Fibroblast of the aortic adventitia (primary cell): ENCODE measurements at regions not wholly inside any gene's neighbourhood (a gene's known extent, or its start where the extent isn't known, plus 50 kb on each side); places are given as distances from the start of the nearest gene placed in this dataset.

ENCODE experiments used
- DNase-seq: peaks from one replicate; pipeline ENCODE4 v3.0.0-alpha.2; 2010; ENCODE audit warnings: low read depth
- H3K4me3 ChIP-seq: 2 replicates; pipeline ENCODE4 v1.5.1; 2011; ENCODE audit warnings: low read depth, mild to moderate bottlenecking, control low read depth, low read length, moderate library complexity
- TF ChIP-seq, protein P1 (sequence below): IDR thresholded peaks from 2 replicates; pipeline ENCODE4 v1.5.1; 2011; ENCODE audit warnings: mild to moderate bottlenecking, low read length, control low read depth, inconsistent platforms; ENCODE audit not compliant: insufficient read depth

GRCh38 chr1:222329493-222330045, 218.3 kb downstream of the HHIPL2 start:
- no peak for DNase-seq
- H3K4me3 ChIP-seq: no peak overlapping the region
- TF ChIP-seq, protein P1, sequence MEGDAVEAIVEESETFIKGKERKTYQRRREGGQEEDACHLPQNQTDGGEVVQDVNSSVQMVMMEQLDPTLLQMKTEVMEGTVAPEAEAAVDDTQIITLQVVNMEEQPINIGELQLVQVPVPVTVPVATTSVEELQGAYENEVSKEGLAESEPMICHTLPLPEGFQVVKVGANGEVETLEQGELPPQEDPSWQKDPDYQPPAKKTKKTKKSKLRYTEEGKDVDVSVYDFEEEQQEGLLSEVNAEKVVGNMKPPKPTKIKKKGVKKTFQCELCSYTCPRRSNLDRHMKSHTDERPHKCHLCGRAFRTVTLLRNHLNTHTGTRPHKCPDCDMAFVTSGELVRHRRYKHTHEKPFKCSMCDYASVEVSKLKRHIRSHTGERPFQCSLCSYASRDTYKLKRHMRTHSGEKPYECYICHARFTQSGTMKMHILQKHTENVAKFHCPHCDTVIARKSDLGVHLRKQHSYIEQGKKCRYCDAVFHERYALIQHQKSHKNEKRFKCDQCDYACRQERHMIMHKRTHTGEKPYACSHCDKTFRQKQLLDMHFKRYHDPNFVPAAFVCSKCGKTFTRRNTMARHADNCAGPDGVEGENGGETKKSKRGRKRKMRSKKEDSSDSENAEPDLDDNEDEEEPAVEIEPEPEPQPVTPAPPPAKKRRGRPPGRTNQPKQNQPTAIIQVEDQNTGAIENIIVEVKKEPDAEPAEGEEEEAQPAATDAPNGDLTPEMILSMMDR: no peak

DNA sequence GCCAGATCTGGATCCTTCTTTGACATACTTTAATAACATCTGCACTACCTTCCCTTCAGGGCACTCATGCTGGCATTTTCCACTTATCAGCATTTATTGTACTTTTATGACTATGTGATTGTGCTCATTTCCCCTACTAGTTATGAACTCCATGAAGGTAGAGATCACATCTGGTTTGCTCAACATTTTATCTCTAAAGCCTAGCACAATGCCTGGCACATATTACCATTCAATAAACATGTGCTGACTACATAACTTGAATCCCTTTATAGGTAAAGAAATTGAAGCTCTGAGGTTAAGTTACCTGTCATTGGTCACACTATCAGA, 221.2 kb downstream of the HHIPL2 start:
- H3K4me3 ChIP-seq: no peak overlapping the region
- DNase-seq: no peak
- TF ChIP-seq, protein P1: no peak

DNA sequence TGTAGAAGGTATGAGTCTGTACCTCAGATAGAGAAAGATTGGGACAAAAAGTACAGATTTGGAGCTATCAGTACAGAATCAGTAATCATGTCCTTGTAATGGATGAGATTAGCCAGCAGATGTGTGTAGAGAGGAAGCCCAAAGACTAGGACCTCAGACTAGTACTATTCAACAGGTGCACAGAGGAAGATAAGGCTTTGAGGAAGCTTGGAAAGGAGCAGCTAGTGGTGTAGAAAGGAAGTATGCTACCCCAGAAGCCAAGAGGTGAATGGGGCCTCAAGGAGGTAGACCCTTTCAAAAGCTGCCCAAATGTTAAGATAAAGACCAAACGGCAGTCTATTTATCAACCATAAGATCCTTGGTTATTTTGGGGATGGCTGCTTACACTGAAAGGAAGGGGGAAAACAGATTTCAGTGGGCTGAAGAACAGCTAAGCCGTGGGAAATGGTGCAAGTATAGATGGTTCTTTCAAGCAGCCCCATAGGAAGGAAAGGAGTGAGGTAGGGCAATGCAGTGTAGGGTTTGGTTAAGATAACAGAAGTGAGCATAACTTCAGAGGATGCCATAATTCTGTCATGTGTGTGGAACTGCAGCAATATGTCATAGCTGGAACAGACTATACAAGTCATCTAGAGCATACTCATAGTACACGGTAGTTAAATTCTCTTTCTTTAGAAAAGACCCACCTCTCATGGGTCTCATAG, 221.7 kb downstream of the HHIPL2 start:
- no peak overlapping the region for H3K4me3 ChIP-seq
- DNase-seq: no peak
- TF ChIP-seq, protein P1: no peak

- TF ChIP-seq, protein P1: no peak
- DNase-seq: no peak
- no peak overlapping the region for H3K4me3 ChIP-seq
Measured at GRCh38 chr1:222325506-222325905, 222.4 kb downstream of the HHIPL2 start.

GRCh38 chr1:222314839-222315238, 233.1 kb downstream of the HHIPL2 start:
- H3K4me3 ChIP-seq: no peak overlapping the region
- DNase-seq: no peak
- TF ChIP-seq, protein P1: no peak

GRCh38 chr1:222310836-222311235, 237.1 kb downstream of the HHIPL2 start:
- no peak for DNase-seq
- no peak overlapping the region for H3K4me3 ChIP-seq
- TF ChIP-seq, protein P1: no peak

DNA sequence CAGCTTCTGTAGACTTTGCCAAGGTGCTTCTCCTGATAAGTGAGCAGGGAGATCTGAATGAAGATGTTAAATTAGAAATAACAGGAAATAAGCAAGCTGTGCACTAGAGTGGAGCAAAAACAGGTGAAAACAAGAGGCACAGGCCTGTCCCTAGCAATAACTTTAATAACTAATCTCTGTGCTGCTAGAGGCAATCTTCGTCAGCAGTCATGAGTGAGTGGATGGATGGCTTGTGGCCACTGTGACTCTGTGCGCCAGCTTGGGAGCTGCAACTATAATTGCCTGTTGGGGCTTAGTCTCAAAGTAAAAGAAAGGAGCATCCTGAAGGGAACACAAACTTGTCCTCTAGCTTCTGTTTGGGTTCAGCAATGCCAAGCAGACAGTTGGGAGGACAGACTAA, 240.3 kb downstream of the HHIPL2 start:
- TF ChIP-seq, protein P1: no peak
- DNase-seq: no peak
- H3K4me3 ChIP-seq: no peak overlapping the region
